NCI-H1694 (cell line): ENCODE measurements at regions not wholly inside any gene's neighbourhood (a gene's known extent, or its start where the extent isn't known, plus 50 kb on each side); places are given as distances from the start of the nearest gene placed in this dataset.

ENCODE experiments used
- DNase-seq: peaks from one replicate; lab custom pipeline; 2025; lab: John Stamatoyannopoulos, UW

- DNase-seq = peak; percentile 52
These were observed 70.7 kb upstream of the SYT6 start for GRCh38 chr1:114224196-114224907.

DNA sequence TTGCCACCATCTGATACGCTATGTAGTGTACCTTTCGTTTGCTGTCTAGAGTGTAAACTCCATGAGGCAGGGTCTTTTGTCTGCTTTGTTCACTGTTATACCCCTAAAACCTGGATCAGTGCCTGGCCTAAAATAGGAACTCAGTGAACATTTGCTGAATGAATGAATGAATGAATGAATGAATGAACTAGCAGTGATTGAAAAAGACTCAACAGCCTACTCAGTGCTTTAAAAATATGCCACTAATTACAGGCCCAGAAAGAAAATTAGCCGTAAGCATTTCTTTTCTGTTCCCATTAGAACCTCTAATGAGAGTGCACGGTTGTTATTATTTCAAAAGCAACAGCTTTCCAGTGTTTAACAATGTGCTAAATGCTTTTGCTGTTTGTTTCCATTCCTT lies 69.3 kb upstream of the SYT6 start:
- DNase-seq = no peak

DNA sequence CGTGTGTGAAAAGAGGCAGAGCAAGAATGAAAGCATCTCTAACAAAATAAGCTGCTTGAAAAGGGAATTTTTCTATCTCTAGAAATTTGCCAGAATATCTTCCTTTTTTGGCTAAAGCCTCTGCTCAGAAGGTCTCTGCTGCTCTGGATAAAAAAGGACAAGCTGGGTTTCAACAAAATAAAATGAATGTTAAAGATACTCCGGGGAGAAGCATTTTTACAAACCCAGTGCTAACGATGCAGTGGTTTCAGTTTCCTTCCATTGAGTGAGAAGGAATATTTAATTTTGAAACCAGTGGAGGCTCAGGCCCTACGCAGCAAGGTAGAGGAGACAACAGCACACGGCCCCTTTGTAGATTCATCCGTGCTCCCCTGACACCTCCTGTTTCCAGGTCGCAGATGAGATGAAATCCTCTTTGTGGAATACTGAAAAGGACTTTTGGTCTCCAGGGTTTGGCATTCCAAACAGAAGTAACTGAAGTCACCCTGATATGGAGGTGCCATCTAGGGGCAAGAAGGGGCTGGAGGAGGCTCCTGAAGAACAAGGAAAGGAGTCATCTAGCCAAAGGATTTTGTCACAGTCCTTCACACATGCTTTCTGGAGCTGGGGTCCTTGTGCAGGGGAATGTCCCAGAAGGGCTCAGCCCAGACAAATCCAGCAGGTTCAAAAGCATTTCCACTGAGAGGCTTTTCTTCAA lies 65.7 kb upstream of the SYT6 start:
- no peak for DNase-seq

GRCh38 chr1:114218361-114219171 lies 64.9 kb upstream of the SYT6 start:
- DNase-seq = no peak

GRCh38 chr1:114216431-114217173 lies 62.9 kb upstream of the SYT6 start:
- peak; percentile 97 for DNase-seq

DNA sequence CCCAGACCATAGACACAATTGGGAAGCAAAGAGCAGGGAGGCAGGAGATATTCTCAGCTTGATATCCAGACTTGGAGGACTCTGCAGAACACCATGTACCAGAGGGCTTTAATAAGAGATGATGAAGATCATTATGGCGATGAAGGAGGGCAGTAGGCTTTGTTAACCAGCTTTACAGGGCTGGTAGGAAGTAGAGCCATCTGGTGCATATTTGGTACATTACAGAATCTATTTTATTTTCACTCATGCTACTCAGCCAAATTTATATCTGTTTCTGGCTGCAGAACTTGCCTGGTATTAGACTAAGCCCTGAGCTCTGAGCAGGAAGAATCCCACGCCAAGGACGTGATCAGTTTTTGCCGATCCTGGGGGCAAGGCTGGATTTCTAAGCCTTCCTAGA lies 61.8 kb upstream of the SYT6 start:
- DNase-seq = peak; percentile 84

- DNase-seq = no peak
These were observed 60.3 kb upstream of the SYT6 start for GRCh38 chr1:114214016-114214415.

DNA sequence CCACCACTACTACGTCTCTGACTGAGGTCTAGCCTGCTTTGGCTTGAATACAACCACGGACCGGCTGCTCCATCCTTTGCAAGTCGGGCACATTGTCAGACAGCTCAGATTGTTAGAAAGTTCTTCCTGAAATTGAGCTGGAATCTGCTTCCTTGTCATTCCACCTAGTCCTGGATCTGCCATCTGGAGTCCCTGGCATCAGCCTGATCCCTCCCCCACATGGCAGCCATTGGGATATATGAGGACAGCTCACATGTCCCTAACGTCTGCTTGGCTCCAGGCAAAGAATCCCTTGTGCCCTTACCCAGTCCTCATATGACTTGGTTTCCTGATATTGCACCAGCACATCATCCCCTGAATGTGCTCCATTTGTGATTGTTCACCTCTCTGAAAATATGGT lies 56.3 kb upstream of the SYT6 start:
- DNase-seq = peak; percentile 78

DNA sequence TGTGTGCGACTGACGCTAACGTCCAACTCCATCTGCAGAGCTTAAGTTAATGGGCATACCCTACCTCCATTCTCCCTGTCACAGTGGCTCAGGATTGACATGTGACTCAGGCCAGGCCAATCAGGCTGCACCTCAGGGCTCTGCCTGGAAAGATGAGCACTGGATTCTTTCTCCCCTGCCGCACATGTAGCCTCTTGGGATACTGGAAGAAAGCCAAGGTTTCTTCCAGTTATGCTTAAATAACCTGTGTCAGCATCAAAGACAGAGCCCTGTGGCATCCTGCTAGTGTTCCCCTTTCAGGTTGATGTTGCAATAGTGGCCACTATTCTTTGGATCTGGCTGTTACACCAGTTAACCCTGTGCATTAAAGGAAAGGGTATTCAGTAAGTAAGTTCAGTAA lies 55.0 kb upstream of the SYT6 start:
- peak; percentile 30 for DNase-seq

- no peak for DNase-seq
These were observed 54.4 kb upstream of the SYT6 start for GRCh38 chr1:114208106-114208505.

- DNase-seq = no peak
These were observed 54.0 kb upstream of the SYT6 start for GRCh38 chr1:114207635-114208034.

DNA sequence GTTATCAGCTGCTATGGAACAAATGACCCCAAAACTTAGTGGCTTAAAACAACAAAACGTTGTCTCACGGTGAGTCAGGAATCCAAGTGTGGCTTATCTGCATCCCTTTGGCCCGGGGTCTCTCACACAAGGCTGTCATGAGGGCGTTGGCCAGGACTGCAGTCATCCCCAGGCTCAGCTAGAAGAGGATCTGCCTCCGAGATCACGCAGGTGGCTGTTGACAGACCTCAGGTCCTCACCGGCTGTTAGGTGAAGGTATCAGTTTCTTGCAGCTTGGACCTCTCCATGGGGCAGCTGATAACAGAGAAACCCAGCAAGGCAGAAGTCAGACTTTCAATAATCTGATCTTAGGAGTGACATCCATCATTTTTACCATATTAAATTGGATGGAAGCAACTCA lies 52.7 kb upstream of the SYT6 start:
- DNase-seq = no peak

GRCh38 chr1:114203595-114204128 lies 50.0 kb upstream of the SYT6 start:
- DNase-seq = no peak
